ENCODE measurements at regions not wholly inside any gene's neighbourhood (a gene's known extent, or its start where the extent isn't known, plus 50 kb on each side); places are given as distances from the start of the nearest gene placed in this dataset.

DNA sequence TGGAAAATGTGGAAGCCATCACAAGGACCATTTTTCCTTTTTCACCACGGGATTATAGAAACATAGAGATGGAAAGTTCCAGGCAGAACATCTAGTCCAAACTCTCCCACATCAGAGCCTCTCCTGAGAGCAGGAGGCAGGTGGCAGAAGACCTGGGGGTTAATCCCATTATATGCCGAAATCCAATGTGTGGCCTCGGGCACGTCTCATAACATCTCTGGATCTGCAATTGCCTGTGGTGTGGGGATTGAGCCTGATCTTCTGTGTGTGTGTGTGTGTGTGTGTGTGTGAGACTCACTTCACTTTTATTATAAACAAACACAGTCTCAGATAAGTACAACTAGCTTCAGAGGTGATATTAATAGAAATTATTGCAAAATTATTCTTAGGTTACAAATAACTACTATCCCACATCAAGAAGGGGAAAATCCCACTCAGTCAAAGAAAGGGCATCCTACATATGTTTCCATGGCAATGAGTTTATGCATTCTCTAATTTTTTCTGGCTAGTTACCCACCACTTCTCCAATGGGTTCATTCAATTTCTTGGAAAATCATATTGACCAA, 199.1 kb downstream of the FOXL1 start:
- no peaks in the 10 kb centered on the region for H3K27me3 ChIP-seq (ENCODE audit: control insufficient read depth, insufficient read depth, low read length, poor library complexity, severe bottlenecking)
- no peaks in the 10 kb centered on the region for H3K36me3 ChIP-seq (ENCODE audit: control insufficient read depth, insufficient read depth, low read length)
- H3K9me3 ChIP-seq (ENCODE audit: control insufficient read depth, low read length): no peaks in the 10 kb centered on the region
- H3K4me3 ChIP-seq (ENCODE audit: insufficient read depth, low read depth, low read length): no peak overlapping the region
- peaks cover 20% of the 10 kb centered on the region for H3K4me1 ChIP-seq (ENCODE audit: control insufficient read depth, insufficient read depth, low read length)
- WGBS, 2 experiments: 82 to 88% methylated on average over 4 of the region's 4 CpGs
- H3K27ac ChIP-seq (ENCODE audit: insufficient read depth, low read depth, low read length, poor library complexity, severe bottlenecking): no peak overlapping the region

DNA sequence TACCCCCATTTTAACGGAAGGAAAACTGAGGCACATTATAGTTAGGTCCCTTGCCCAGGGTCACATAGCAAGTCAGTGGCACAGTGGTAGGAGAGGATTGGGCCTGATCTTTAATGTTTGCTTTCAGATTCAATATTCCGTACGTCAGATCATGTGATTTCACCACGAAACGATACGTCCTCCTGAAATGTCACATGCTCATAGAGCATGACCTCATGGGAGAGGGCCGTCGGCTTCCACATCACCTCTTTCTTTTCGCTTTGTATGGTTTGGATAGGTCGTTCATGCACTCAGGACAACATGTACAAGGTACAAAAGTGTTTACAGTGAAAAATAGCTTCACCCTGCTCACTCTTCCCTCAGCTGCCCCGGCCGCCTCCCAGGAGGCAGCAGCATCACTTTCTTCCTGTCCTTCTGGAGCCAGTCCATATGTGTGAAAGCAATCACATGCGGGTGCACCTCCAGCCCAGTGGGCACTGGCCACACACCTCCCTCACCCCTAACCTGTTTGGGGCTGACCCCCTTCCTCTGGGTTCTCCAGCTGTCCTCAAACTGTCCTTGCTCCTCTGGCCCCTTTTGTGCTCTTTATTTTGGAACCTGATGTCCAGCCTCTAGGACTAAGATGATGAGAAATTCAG, 199.9 kb downstream of the FOXL1 start:
- peaks cover 13% of the 10 kb centered on the region for H3K4me1 ChIP-seq (ENCODE audit: control insufficient read depth, insufficient read depth, low read length)
- 88 to 89% methylated on average over 13 of the region's 13 CpGs for WGBS, 2 experiments

DNA sequence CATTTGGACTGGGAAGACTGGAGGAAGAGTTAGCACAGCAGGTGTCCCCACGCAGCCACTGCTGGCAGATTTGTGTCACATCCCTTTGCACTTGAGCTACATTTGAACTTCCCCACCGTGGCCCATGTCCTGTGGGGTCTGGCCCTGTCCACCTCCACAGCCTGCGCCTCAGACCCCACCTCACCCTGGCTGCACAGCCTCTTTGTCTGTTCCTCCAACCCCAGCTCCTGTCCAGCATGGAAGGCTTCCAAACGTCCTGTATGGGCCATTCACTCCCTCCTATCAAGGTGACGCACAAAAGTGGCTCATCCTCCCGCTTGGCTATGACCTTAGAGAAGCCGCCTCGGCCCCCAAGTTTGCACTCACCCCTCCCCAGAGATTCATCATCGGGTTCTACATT, 200.6 kb downstream of the FOXL1 start:
- no peaks in the 10 kb centered on the region for H3K9me3 ChIP-seq (ENCODE audit: control insufficient read depth, low read length)
- peaks cover 9% of the 10 kb centered on the region for H3K4me1 ChIP-seq (ENCODE audit: control insufficient read depth, insufficient read depth, low read length)
- H3K36me3 ChIP-seq (ENCODE audit: control insufficient read depth, insufficient read depth, low read length): no peaks in the 10 kb centered on the region
- H3K27me3 ChIP-seq (ENCODE audit: control insufficient read depth, insufficient read depth, low read length, poor library complexity, severe bottlenecking): no peaks in the 10 kb centered on the region
- H3K27ac ChIP-seq (ENCODE audit: insufficient read depth, low read depth, low read length, poor library complexity, severe bottlenecking): no peak overlapping the region
- H3K4me3 ChIP-seq (ENCODE audit: insufficient read depth, low read depth, low read length): no peak overlapping the region
- 84 to 85% methylated on average over 9 of the region's 9 CpGs for WGBS, 2 experiments

More for the DNA sequence above, 199.9 kb downstream of the FOXL1 start:
- Histone ChIP-seq H3K27me3 (ENCODE audit: control insufficient read depth, insufficient read depth, low read length, poor library complexity, severe bottlenecking) (no peaks in the 10 kb centered on the region), H3K27ac (ENCODE audit: insufficient read depth, low read depth, low read length, poor library complexity, severe bottlenecking) (no peak overlapping the region), H3K4me3 (ENCODE audit: insufficient read depth, low read depth, low read length) (no peak overlapping the region), H3K9me3 (ENCODE audit: control insufficient read depth, low read length) (no peaks in the 10 kb centered on the region), H3K36me3 (ENCODE audit: control insufficient read depth, insufficient read depth, low read length) (no peaks in the 10 kb centered on the region)

DNA sequence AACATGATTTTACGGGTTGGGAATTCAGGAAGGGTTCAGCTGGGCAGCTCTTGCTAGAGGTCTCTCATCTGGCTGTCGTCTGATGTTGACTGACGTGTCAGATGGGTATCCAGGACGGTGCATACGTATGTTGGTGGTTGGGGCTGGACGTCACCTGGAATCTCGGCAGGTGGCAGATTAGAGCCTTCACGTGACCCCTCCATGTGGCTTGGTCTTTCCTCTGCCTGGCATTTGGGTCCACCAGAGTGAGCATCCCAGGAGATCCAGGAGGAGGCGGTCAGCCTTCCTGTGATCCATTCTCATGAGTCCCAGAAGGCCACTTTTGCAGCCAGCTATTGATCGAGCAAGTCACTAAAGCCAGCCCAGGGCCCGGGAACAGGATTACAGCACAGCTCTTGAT, 202.7 kb downstream of the FOXL1 start:
- Histone ChIP-seq H3K4me1 (ENCODE audit: control insufficient read depth, insufficient read depth, low read length) (peaks cover 2% of the 10 kb centered on the region), H3K27ac (ENCODE audit: insufficient read depth, low read depth, low read length, poor library complexity, severe bottlenecking) (no peak overlapping the region), H3K27me3 (ENCODE audit: control insufficient read depth, insufficient read depth, low read length, poor library complexity, severe bottlenecking) (no peaks in the 10 kb centered on the region), H3K36me3 (ENCODE audit: control insufficient read depth, insufficient read depth, low read length) (no peaks in the 10 kb centered on the region), H3K4me3 (ENCODE audit: insufficient read depth, low read depth, low read length) (no peak overlapping the region), H3K9me3 (ENCODE audit: control insufficient read depth, low read length) (no peaks in the 10 kb centered on the region)
- 92 to 93% methylated on average over 11 of the region's 11 CpGs for WGBS, 2 experiments

DNA sequence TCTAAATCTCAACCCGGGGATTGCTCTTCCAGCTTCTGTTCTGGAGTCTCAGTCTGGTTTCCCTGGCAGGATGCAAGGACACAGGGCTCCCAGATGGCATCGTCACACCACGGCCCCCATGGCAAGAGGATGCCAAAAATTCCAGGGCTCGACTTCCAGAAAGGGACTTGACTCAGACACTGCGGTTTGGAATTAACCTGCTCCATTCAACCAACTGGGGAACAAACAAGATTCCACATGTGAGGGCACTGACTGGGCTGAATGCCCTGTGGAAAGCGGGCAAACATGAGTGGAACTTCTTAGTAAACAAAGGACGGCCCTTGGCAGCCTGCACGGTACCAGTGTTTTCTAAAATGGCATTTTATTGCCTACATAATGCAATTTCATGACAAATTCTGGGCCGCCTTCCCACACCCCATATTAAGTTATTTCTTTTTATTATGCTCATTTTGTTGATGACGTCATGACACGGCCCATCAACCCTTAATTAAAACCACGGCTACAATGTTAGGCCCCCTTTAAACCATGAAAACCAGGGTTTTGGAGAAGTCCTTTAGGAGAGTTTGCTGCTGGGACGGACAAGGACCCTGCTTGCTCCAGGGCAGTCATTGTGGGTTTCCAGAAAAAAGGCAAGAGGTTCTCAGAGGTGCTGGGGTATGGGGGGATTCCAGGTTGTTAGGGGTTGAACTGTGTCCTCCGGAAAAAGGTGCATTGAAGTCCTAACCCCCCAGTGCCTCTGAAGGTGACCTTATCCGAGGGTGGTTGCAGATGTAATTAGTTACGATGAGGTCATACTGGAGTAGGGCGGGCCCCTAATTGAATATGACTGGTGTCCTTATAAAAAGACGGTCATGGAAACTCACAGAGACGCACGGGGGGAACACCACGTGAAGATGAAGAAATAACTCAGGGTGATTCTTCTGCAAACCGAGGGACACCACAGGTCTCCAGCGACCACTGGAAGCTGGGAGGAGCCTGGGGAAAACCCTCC, 205.6 kb downstream of the FOXL1 start:
- Histone ChIP-seq H3K4me3 (ENCODE audit: insufficient read depth, low read depth, low read length) (no peak overlapping the region), H3K36me3 (ENCODE audit: control insufficient read depth, insufficient read depth, low read length) (no peaks in the 10 kb centered on the region), H3K4me1 (ENCODE audit: control insufficient read depth, insufficient read depth, low read length) (peaks cover 9% of the 10 kb centered on the region), H3K27ac (ENCODE audit: insufficient read depth, low read depth, low read length, poor library complexity, severe bottlenecking) (no peak overlapping the region), H3K9me3 (ENCODE audit: control insufficient read depth, low read length) (no peaks in the 10 kb centered on the region), H3K27me3 (ENCODE audit: control insufficient read depth, insufficient read depth, low read length, poor library complexity, severe bottlenecking) (no peaks in the 10 kb centered on the region)
- WGBS, 2 experiments: 89 to 94% methylated on average over 22 to 23 of the region's 23 CpGs

DNA sequence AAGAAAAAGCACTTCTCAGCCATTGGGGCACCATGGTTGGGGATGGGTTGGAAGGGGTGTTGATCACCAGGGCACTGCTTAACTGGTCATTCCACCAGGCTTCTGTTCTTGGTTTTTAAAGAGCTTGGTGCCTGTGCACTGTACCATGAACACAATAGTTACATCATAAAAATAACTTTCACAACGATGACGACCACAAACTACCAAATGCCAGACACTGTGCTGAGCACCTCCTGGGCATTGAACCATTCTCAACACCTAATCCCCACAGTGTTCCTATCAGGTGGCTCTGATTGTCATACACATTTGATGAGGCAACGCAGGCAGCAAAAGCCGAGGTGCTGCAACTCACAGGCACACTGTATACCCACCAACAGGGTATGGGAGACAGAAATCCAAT, 208.0 kb downstream of the FOXL1 start:
- no peaks in the 10 kb centered on the region for H3K9me3 ChIP-seq (ENCODE audit: control insufficient read depth, low read length)
- 93 to 97% methylated on average over 4 of the region's 4 CpGs for WGBS, 2 experiments
- no peak overlapping the region for H3K27ac ChIP-seq (ENCODE audit: insufficient read depth, low read depth, low read length, poor library complexity, severe bottlenecking)
- H3K4me1 ChIP-seq (ENCODE audit: control insufficient read depth, insufficient read depth, low read length): peaks cover 16% of the 10 kb centered on the region
- H3K4me3 ChIP-seq (ENCODE audit: insufficient read depth, low read depth, low read length): no peak overlapping the region
- H3K27me3 ChIP-seq (ENCODE audit: control insufficient read depth, insufficient read depth, low read length, poor library complexity, severe bottlenecking): no peaks in the 10 kb centered on the region
- no peaks in the 10 kb centered on the region for H3K36me3 ChIP-seq (ENCODE audit: control insufficient read depth, insufficient read depth, low read length)

DNA sequence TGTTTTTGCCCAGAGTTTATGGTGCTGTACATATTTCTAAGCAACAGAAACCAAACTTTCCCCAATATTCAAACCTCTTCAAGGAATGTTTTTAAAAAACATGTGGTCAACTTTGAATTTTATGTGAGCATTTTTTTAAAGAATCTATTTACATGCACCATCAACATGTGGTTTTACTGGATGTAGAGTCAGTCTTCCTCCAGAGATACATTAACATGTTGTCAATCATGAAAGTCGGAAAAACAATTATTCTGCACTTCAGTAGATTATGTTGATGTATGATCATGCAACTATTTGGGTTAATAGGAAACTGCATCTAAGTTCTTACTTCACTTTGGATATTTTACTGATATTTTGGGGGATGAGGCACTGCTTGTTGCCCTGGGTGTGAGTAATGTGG, 208.6 kb downstream of the FOXL1 start:
- peaks cover 16% of the 10 kb centered on the region for H3K4me1 ChIP-seq (ENCODE audit: control insufficient read depth, insufficient read depth, low read length)
- 100% methylated on average over 1 of the region's 1 CpG for WGBS, 2 experiments
- no peaks in the 10 kb centered on the region for H3K36me3 ChIP-seq (ENCODE audit: control insufficient read depth, insufficient read depth, low read length)
- no peak overlapping the region for H3K4me3 ChIP-seq (ENCODE audit: insufficient read depth, low read depth, low read length)
- no peaks in the 10 kb centered on the region for H3K9me3 ChIP-seq (ENCODE audit: control insufficient read depth, low read length)
- H3K27me3 ChIP-seq (ENCODE audit: control insufficient read depth, insufficient read depth, low read length, poor library complexity, severe bottlenecking): no peaks in the 10 kb centered on the region
- no peak overlapping the region for H3K27ac ChIP-seq (ENCODE audit: insufficient read depth, low read depth, low read length, poor library complexity, severe bottlenecking)

DNA sequence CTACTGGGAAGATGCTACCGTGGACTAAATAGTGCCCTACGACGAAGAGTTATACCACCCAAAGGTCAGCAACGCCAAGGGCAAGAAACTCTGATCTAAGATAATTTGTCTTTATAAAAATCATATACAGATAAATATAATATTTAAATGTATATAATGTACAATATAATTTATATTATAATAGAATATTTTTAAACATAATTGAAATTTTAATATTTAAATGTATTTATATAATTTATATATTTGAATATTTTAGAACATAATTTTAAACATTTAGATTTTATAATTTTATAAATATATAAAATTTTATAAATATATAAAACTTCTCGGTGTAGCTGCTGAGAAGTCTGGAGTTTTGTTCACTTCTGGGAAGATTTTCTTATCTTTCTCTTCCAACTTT, 209.2 kb downstream of the FOXL1 start:
- WGBS, 2 experiments: 89 to 96% methylated on average over 3 of the region's 5 CpGs
- Histone ChIP-seq H3K36me3 (ENCODE audit: control insufficient read depth, insufficient read depth, low read length) (no peaks in the 10 kb centered on the region), H3K4me1 (ENCODE audit: control insufficient read depth, insufficient read depth, low read length) (peaks cover 20% of the 10 kb centered on the region), H3K27ac (ENCODE audit: insufficient read depth, low read depth, low read length, poor library complexity, severe bottlenecking) (no peak overlapping the region), H3K9me3 (ENCODE audit: control insufficient read depth, low read length) (no peaks in the 10 kb centered on the region), H3K27me3 (ENCODE audit: control insufficient read depth, insufficient read depth, low read length, poor library complexity, severe bottlenecking) (no peaks in the 10 kb centered on the region), H3K4me3 (ENCODE audit: insufficient read depth, low read depth, low read length) (no peak overlapping the region)

DNA sequence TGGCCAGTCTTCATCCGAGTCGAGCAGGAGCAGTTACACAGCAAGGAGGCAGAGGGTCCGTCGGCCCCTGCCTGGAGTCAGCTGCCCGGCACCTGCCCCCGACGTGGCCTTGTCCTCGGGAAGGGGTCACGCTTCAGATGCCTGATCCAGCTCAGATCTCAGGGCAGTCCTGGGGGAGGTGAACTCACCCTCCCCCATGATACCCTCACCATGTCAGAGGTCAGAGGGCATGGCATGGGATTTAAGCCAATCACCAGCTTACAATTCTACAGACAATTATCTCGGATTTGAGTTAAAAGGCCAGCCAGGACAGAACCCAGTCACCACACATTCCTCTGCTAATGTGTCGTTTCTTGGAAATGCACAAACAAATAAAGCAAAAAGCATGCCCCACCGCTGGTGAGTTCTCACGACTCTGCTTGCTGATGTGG, 211.3 kb downstream of the FOXL1 start:
- Histone ChIP-seq H3K36me3 (ENCODE audit: control insufficient read depth, insufficient read depth, low read length) (no peaks in the 10 kb centered on the region), H3K27me3 (ENCODE audit: control insufficient read depth, insufficient read depth, low read length, poor library complexity, severe bottlenecking) (no peaks in the 10 kb centered on the region), H3K4me1 (ENCODE audit: control insufficient read depth, insufficient read depth, low read length) (peaks cover 24% of the 10 kb centered on the region), H3K27ac (ENCODE audit: insufficient read depth, low read depth, low read length, poor library complexity, severe bottlenecking) (peak overlapping the region; percentile 71), H3K4me3 (ENCODE audit: insufficient read depth, low read depth, low read length) (no peak overlapping the region), H3K9me3 (ENCODE audit: control insufficient read depth, low read length) (no peaks in the 10 kb centered on the region)
- WGBS, 2 experiments: 68 to 73% methylated on average over 13 of the region's 13 CpGs
